ENCODE measurements at regions not wholly inside any gene's neighbourhood (a gene's known extent, or its start where the extent isn't known, plus 50 kb on each side); places are given as distances from the start of the nearest gene placed in this dataset.

DNA sequence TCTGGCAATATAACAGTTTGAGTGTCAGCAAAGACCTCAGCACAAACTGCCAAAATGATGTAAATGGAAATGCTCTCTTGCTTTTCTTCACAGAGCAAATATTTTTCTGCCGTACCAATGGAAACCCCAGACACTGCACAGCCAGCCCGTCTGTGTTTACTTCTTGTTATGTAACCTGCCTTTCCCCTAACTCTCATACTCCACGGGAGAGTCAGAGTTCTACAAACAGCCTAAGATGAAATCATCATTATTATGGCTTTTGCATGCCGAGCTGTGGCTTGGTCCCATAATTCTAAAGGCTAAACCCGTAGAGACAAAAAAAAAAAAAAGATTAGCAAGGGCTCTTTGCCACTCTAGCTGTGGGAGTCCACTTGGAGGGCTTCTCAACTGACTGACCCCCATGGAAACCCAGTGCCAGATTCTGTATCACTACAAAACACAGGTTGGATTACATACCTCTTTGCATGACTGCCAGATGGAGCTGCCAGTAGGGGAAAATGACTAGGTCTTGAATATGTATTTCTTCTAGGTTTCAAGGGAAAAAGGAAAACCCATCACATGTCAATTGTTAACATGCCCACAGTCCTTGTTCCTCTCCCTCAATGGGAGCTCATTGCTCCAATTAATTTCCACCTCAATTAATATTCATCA, 197.2 kb upstream of the CNKSR2 start:
- H3K36me3 ChIP-seq, result no peaks in the 10 kb centered on the region
- H3K4me3 ChIP-seq, result no peak overlapping the region
- peak in 1 of 2 donors; percentile 6 for DNase-seq
- WGBS, 5 donors, result 17 to 38% (median 34%) methylated on average over 5 of the region's 5 CpGs
- intact Hi-C loops (cut with DNase I; ENCODE audit: low total_unique reads), result no loop called here
- H3K4me1 ChIP-seq, result no peaks in the 10 kb centered on the region
- no peak for TF ChIP-seq EP300 (IDR thresholded peaks at IDR 0.05)
- TF ChIP-seq POLR2A (IDR thresholded peaks at IDR 0.05), result no peak
- no peak for TF ChIP-seq POLR2AphosphoS5 (IDR thresholded peaks at IDR 0.05)
- TF ChIP-seq CTCF (IDR thresholded peaks at IDR 0.05), result no peak
- H3K27me3 ChIP-seq, result no peaks in the 10 kb centered on the region
- H3K27ac ChIP-seq, result no peak overlapping the region
- no peaks in the 10 kb centered on the region for H3K9me3 ChIP-seq

- no peak overlapping the region for H3K27ac ChIP-seq
- intact Hi-C loops (cut with DNase I; ENCODE audit: low total_unique reads), result no loop called here
- WGBS, 5 donors, result 60 to 74% (median 63%) methylated on average over 2 of the region's 2 CpGs
- no peak for DNase-seq
- H3K27me3 ChIP-seq, result no peaks in the 10 kb centered on the region
- H3K4me3 ChIP-seq, result no peak overlapping the region
- H3K36me3 ChIP-seq, result no peaks in the 10 kb centered on the region
- H3K9me3 ChIP-seq, result no peaks in the 10 kb centered on the region
- H3K4me1 ChIP-seq, result no peaks in the 10 kb centered on the region
- no peak for TF ChIP-seq CTCF (IDR thresholded peaks at IDR 0.05)
- TF ChIP-seq EP300 (IDR thresholded peaks at IDR 0.05), result no peak
- no peak for TF ChIP-seq POLR2AphosphoS5 (IDR thresholded peaks at IDR 0.05)
Measured at GRCh38 chrX:21181232-21181853, 192.9 kb upstream of the CNKSR2 start.

DNA sequence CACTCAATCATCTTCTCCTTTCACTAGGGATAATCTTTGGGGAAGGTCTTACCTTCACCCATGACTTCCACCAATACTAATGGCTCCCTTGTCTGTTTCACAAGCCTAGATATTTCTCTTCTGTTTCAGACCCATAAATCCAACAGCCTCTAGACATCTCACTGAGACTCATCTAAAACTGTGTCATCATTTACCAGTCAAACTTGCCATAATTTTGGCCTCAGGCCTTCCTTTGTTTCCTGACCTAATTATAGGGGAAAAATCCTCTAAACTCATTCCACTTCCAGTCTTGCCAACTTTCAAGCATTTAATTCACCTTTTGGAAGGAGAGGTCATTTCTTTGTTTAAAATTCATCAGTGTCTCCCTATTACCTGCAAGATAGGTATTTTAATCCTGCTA, 181.0 kb upstream of the CNKSR2 start:
- Histone ChIP-seq H3K27ac (no peak overlapping the region), H3K4me1 (no peaks in the 10 kb centered on the region), H3K27me3 (no peaks in the 10 kb centered on the region), H3K36me3 (no peaks in the 10 kb centered on the region), H3K9me3 (peaks cover 0 to 10% (median 4%) of the 10 kb centered on the region in 4 donors), H3K4me3 (no peak overlapping the region)
- intact Hi-C loops (cut with DNase I; ENCODE audit: low total_unique reads), result no loop called here
- no peak for DNase-seq
- no peak for TF ChIP-seq EP300 (IDR thresholded peaks at IDR 0.05)
- no peak for TF ChIP-seq POLR2AphosphoS5 (IDR thresholded peaks at IDR 0.05)
- TF ChIP-seq CTCF (IDR thresholded peaks at IDR 0.05), result no peak
- TF ChIP-seq POLR2A (IDR thresholded peaks at IDR 0.05), result no peak

- TF ChIP-seq POLR2A (IDR thresholded peaks at IDR 0.05), result no peak
- TF ChIP-seq CTCF (IDR thresholded peaks at IDR 0.05), result no peak
- TF ChIP-seq EP300 (IDR thresholded peaks at IDR 0.05), result no peak
- TF ChIP-seq POLR2AphosphoS5 (IDR thresholded peaks at IDR 0.05), result no peak
- 75 to 100% (median 86%) methylated on average over 1 of the region's 1 CpG for WGBS, 5 donors
Measured at GRCh38 chrX:21194526-21194925, 179.7 kb upstream of the CNKSR2 start.

More at GRCh38 chrX:21194526-21194925, 179.7 kb upstream of the CNKSR2 start:
- H3K4me1 ChIP-seq, result no peaks in the 10 kb centered on the region
- DNase-seq, result no peak
- H3K36me3 ChIP-seq, result no peaks in the 10 kb centered on the region
- intact Hi-C loops (cut with DNase I; ENCODE audit: low total_unique reads), result no loop called here
- H3K27me3 ChIP-seq, result no peaks in the 10 kb centered on the region
- H3K9me3 ChIP-seq, result peaks cover 0 to 2% (median 0%) of the 10 kb centered on the region in 4 donors
- no peak overlapping the region for H3K4me3 ChIP-seq
- no peak overlapping the region for H3K27ac ChIP-seq
